NCI-H524 treated with DMSO at 0.1 percent for 48 hours (cell line): ENCODE measurements at regions not wholly inside any gene's neighbourhood (a gene's known extent, or its start where the extent isn't known, plus 50 kb on each side); places are given as distances from the start of the nearest gene placed in this dataset.
"Not testable (repeated sequence)": the region's sequence is repeated elsewhere in the genome, so short reads cannot be mapped to it uniquely, and the experiment has no call there.

ENCODE experiments used
- DNase-seq: peaks from one replicate; lab custom pipeline; 2025; lab: John Stamatoyannopoulos, UW

DNA sequence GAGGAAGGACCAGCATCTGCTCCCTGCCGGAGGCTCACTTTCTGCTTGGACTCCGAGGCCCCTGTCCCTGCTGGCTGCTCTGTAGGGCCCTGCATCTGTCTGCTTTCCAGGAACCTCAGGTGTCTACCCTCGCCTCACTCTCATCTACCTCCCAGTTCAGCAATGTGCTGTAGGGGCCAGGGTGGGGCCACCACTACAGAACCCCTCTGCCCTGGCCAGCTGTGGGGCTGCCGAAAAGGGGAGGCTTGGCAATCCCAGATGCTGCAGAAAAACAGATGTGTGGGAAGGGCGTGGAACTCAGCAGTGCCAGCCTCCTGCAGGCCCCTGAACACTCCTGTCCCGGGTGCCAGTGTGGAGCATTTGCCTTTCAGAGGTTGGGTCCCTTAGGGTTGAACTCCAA lies 80.1 kb upstream of the ZNF469 start:
- no peak for DNase-seq

DNA sequence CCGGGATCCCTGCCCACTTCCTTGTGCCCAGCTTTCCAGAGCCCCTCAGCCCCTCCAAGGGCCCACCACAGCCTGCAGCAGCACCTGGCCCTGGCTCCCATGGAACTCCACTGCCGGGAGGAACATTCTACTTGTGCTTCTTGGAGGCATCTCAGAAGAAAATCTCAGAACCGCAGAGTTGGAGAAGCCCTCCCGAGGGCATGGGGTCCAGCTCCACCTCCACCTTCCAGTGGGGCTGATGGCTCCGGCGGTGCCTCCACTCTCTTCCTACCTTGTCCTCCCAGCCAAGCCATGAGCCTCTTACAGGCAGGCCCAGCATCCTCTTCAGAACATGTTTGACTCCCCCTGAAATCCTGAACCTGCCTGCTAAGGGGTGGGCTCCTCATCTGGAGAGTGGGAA lies 79.4 kb upstream of the ZNF469 start:
- no peak for DNase-seq

DNA sequence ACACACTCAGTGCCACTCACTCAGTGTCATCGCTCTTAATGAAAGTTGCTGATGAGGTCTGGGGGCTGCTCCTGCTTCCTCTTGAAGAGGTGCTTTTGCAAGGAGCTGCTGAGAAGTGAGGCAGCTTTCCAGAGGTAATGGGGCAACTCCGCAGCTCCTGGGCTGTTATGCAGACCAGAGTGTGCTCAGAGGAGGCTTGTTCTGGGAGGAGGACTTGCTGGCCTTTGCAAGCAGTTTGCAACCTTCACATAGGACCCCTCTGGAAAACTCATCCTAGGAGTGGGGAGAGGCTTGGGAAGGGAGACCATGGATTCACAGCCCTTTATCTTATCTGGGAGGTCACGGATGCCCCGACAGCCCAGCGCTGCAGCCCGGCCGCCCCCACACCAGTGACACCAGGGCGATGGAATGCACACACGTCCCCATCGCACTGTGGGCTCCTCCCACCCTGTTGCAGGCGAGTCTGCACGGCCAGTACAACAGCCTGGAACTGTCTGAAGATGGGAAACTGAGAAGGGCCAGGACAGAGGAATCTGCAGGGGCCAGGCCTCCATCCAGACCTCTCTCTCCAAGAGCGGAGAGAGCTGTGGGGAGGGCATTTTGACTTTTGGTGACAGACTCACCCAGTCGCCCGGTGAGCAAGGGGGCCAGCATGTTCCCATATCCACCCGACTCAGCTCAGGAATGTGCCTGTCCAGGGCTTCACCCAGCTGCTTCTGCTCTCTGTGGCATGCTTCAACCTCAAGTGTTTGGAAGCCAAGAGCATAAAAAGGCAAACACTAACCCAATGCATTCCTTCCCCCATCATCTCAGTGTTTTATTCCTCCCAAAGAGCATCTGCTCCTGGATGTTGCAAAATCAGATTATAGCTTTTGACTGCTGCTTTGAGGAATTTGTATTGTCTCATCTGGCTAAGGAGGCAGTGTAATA lies 78.6 kb upstream of the ZNF469 start:
- no peak for DNase-seq

DNA sequence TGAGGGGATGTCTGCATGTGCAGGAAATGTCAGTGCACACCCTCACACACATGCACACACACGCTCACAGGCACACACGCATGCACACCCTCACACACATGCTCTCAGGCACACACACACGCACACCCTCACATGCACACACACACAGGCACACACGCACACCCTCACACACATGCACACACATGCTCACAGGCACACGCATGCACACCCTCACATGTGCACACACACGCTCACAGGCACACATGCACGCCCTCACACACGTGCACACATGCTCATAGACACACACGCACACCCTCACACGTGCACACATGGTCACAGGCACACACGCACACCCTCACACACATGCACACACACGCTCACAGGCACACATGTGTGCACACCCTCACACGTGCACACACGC lies 77.6 kb upstream of the ZNF469 start:
- no peak for DNase-seq

DNA sequence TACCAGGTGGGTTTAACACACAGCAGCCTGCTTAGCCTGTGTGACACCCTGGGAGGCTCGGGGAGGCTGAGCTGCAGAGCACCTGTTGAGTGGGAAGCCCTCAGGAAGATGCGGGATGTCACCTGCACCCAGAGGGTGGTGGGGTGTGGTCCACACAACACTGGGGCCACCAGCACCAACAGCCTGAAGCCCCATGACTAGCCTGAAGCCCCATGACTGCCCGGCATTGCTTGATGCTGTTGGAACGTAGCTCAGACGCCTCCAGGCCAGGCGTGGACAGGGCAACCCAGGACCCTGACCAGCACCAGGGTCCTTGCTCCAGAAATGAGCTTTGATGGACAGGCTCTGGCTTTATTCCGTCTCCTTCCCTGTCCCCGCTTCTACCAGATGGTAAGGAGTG lies 76.3 kb upstream of the ZNF469 start:
- DNase-seq: no peak

DNA sequence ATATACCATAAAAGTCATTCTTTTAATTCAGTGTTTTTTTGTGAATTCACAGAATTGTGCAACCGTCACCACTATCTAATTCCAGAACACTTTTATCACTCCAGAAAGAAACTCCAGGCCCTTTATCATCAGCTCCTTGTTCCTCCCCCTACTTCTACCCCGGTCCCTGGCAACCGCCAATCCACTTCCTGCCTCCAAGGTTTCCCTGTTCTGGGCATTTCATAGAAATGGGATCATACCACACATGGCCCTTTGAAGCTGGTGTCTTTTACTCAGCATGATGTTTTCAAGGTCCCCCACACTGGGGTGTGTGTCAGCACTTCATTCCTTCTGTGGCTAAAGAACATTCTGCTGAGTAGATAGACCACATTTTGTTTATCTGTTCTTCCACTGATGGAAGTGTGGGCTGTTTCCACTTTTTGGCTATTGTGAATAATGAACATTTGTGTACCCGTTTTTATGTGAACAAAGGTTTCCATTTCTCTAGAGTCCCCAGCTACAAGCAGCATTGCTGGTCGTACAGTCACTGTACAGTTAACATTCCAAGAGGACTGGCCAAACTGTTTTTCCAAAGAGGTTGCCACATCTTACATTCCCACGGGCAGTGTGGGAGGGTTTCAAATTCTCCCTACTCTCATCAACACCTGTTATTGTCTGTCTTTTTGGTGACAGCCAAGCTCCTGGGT lies 75.8 kb upstream of the ZNF469 start:
- no peak for DNase-seq

DNA sequence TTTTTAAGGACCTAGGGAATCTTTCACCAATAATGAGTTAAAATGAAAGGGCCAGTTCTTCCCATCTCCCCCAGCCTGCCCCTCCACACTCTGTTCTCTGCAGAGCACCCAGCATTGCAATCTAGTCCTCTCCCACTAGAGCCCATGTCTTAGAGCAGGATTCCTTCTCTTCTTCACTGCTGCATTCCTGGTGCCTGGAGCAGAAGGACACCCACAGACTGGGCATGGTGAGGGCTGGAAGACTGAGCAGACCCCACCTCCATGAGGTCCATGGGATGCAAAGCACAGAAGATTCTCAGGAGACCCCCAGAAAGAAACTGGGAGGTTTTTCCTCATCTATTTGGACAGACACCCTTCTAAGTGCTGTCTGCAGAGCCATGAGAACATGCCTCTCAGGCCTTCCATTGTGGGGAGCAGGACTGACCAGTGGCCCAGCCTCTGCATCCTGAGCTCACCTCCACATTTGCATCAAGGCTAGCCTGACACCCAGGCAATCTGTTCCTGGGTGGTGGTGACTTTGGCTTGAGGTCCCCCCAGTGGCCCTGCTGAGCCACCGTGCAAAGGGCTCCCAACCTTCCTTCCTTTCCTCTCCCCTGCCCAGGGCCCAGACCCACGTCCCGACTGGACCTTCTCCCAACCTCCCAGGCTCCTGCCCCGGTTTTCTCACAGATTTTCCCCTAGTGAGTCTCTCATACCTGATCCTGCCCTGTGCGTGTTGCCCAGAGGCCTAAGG lies 74.2 kb upstream of the ZNF469 start:
- DNase-seq: no peak

DNA sequence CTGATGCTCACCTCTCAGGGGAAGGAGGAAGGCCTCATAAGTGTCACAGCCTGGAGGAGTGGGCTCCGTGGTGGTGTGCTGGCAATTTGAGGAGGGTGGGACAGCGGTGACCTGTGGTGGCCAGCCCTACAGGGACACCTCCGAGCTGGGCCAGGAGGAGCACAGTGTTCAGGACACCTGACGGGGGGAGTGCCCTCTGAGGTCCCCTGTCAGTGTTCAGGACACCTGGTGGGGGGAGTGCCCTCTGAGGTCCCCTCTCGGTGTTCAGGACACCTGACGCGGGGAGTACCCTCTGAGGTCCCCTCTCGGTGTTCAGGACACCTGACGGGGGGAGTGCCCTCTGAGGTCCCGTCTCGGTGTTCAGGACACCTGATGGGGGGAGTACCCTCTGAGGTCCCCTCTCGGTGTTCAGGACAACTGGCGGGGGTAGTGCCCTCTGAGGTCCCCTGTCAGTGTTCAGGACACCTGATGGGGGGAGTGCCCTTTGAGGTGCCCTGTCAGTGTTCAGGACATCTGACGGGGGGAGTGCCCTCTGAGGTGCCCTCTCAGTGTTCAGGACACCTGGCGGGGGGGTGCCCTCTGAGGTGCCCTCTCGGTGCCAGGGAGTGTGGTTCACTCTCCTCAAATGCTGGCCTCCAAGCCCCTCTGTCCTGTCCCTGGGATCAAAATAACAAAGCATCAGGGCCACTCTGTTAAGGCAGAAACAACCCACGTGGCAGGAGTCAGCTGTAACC lies 73.4 kb upstream of the ZNF469 start:
- DNase-seq: no peak

DNA sequence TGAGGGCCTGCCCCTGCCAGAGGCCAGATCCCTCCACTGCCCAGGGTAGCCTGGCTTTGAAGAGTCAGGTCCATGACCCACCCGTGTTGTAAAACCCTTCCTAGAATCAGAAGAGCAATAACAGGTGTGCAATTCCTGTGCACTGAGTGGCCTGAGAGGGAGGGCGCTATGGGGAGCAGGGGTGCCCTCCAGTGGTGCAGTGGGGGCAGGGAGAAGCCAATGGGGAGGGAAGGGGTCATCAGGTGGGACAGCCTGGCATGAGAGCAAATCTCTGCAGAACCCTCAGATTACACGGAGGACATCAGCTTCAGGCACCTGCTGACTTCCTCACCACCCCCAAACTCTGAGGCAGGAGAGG lies 72.9 kb upstream of the ZNF469 start:
- DNase-seq: no peak

DNA sequence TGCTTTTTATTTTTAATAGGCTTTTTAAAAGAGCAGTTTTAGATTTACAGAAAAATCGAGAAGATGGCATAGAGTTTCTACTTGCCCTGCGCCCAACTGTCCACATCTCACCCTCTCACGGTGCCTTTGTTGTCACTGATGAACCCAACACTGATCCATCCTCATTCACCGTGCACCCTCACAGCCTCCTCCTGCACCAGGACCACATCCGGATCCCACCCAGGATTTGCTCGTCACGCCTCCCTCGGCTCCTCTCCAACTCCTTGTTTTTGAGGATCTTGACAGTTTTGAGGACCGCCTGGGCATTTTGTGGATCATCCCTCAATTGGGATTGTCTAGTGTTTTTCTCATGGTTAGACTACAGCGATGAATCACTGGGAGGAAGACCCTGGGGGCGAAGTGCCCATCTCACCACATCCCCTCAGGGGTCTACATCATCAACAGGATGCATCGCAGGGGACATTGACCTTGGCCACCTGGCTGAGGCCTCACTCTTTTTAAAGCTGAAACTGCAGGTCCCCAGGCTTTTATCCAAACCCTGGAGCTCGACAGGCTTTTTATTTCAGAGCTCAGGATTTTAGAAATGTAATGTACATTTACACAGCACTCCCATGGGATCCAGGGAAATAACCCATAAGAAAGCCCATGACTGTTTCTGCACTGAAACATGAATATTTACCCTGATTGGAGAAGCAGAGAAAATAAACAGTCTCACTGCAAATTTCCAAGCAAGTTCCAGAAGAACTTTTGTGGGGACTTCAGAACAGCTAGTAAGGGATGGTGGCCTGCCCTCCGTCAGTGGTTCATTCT lies 71.8 kb upstream of the ZNF469 start:
- no peak for DNase-seq

DNA sequence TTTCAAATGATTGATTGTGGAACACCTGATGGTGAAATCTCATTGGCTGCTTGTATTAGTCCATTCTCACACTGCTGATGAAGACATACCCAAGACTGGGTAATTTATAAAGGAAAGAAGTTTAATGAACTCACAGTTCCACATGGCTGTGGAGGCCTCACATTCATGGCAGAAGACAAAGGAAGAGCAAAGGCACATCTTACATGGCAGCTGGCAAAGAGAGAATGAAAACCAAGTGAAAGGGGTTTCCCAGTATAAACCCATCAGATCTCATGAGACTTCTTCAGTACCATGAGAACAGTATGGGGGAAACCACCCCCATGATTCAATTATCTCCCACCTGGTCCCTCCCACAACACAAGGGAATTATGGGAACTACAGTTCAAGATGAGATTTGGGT lies 70.9 kb upstream of the ZNF469 start:
- DNase-seq: not testable (repeated sequence)

DNA sequence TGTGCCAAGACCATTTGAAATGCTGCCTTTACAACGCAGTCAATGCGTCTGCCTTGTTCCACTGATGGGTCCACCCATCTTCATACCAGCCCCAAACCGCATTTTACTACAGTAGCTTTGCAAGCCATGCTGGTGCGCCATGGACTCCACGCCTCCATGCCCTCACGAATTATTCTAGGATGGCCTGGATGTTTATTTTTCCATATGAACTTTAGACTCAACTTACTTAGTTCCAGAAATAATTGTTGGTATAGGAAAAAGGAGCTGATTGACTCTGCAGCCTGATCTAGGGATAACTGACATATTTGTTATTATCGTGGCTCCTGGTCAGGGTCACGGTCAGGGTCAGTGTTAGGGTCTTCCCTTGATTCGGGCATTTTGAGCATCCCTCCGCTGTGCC lies 70.0 kb upstream of the ZNF469 start:
- DNase-seq: no peak

DNA sequence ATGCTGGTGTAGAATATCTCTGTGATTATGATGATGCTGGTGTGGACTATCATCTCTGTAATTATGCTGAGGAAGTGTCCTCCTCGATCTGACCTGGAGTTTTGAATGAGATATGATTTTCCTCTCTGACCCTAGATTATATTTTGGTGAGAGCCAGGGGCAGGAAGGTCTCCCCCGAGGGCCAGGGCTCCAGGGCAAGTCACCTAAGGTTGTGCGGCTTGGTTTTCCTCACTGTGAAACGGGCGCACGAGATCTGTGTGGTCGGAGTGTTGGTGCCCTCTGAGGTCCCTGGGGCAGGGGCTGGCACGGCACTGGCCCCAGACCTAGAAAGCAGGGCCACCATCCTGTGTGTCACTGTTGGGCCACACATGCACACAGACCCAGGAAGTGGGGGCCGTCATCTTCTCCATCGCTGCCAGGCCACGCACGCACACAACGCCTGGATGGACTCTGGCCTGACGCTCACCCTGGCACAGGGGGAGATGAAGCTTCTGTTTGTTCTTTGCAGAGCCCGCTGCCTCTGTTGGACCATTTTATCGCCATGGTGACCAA lies 67.7 kb upstream of the ZNF469 start:
- DNase-seq: no peak

DNA sequence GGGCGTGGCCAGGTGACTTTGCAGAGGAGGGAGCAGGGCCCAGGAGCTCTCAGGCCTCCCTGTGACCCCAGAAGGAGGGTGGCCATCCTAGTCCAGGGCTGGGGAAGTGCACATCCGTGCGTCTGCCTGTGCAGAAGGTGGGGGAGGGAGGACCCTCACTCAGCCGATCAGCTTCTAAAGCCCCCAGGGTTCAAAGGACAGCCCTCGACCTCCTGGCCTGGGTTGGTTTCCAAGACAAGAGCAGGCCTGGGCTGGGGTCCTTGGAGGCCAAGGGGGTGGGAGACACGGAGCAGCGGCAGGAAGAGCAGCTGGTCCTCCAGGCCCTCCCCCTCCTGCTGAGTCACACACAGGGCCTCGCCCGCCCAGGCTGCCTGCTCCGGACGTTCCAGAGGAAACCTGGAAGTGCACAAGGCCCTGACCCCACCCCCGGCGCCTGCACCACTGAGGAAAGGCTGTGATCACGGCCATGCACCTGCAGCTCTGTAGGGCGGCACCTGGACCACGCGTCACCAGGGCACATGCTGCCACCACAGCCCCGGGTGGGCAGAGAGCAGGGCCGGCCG lies 67.1 kb upstream of the ZNF469 start:
- no peak for DNase-seq

DNA sequence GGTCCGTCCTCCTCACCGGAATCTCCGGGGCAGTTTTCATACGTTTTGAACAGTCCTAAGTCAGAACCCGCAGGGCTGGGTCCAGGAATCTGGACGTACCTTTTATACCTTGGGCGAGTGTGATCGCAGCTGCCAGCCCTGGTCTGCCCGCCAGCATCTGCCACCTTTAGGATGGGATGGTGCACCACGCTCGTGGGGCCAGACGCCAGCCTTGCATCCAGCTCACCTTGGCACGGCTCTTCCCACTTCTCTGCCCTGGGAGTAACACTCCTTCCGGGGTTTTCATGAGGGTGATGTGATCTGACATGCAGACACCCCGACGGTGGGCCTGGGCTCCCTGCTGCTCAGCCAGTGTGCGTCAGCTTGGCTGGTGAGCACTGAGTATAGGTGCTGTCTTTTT lies 66.6 kb upstream of the ZNF469 start:
- DNase-seq: no peak

DNA sequence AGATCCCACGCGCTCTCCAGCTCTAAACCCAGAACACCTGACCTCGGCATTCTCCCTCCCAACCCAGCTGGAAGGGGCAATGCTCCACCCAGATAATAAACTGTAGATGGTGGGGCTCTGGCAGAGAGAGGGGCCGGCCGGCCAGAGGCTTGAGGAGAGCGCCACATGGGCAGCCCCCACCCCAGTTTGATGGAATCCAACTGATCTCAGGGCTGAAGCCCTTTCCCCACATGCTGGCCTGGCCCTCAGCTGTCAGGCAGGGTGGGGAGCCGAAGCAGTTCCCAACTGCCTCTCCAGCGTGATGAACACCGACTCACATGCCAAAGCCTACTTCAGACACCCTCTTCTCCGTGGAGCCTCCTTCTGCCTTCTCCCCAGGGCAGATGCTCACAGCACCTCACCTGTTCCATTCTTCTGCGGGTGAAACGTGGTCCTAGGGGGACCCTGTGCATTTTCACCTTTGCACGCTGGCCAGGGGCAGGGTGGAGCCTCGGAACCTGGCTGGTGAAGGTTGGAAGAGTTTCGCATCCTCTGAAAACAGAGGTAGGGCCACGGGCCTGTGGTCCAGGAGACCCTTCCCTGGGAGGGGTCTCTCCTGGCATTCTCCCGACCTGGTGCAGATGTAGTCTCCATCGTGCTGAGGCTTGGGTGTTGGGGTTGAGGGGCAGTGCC lies 65.7 kb upstream of the ZNF469 start:
- DNase-seq: no peak

DNA sequence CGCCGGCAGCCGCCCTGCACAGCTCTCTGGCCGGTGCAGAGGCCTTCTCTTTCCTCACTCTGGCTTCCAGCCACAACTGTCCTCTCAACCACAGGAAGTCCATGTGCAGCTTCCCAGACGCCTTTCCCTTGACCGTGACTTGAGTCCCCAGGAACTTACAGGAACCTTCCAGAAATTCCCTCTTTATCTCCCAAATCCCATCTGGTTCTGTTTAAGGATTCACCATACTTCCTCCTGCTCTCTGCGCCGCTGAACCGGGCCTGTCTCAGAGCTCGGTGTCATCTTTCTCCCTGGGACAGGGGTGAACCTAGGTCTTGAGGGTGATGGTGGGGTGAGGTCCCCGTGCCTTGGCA lies 65.2 kb upstream of the ZNF469 start:
- no peak for DNase-seq

DNA sequence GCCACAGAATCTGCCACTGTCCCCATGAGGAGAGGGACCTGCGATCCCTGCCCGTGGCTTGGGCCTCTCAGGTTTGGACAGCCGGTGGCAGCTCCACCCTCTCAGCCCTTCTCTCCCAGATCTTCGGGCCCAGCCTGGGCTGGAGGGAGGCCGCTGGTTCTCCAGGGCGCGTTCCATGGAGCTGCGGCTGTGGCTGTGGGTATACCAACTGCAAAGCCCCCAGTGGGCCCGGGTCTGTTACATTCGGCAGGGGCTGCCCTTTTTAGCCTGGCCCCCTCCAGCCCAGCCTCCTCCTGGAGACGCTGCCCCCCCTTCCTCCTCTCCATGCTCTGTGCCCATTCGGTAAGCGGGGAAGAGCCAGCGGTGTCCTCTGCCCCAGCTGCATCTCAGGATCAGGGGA lies 64.7 kb upstream of the ZNF469 start:
- no peak for DNase-seq

DNA sequence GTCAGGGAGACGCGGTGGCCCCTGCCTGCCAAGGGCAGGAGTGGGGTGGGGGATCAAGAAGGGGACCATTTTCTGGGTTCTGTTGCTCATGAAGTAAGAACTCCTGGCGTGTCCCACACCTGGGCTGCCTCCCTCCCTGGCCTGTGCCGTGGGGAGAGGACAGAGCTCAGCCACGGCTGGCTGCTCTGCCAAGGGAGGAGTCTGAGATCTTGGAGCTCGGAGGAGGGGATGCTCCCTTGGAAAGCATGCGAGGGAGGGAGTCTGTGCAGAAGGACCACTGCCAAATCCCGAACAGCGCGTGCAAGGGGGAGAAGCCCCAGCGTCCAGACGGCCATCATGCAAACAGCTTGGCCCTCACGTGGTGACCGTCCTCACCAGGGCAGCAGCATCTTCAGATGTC lies 64.2 kb upstream of the ZNF469 start:
- no peak for DNase-seq
